GM23338 (cell line): ENCODE measurements at regions not wholly inside any gene's neighbourhood (a gene's known extent, or its start where the extent isn't known, plus 50 kb on each side); places are given as distances from the start of the nearest gene placed in this dataset.

ENCODE experiments used
- ATAC-seq: fragments of 200-7000 bp; cut with Tn5 transposase; 3 replicates; pipeline ENCODE4 v1.9.1; 2020
- DNase-seq: peaks from one replicate; pipeline ENCODE4 v3.0.0-alpha.2; 2015; ENCODE audit warnings: low spot score
- H2AFZ ChIP-seq: fragments of 200-600 bp; sonication (generic); 2 replicates; pipeline ENCODE4 v1.8.0; 2016; ENCODE audit warnings: antibody characterized with exemption, mild to moderate bottlenecking, moderate library complexity
- H3F3A ChIP-seq: fragments of 200-600 bp; sonication (generic); replicated peaks from 2 replicates; pipeline ENCODE4 v1.8.0; 2017; ENCODE audit warnings: antibody characterized with exemption, mixed run types, low read depth
- H3K27ac ChIP-seq: fragments of 200-600 bp; sonication (generic); 2 replicates; pipeline ENCODE4 v1.6.1; 2016; ENCODE audit warnings: low read depth
- H3K27me3 ChIP-seq: fragments of 200-600 bp; sonication (generic); 2 replicates; pipeline ENCODE4 v1.8.0; 2016; ENCODE audit warnings: mild to moderate bottlenecking, mixed run types, moderate library complexity; ENCODE audit not compliant: insufficient read depth
- H3K36me3 ChIP-seq: fragments of 200-600 bp; sonication (generic); 2 replicates; pipeline ENCODE4 v1.8.0; 2016; ENCODE audit warnings: mild to moderate bottlenecking; ENCODE audit not compliant: insufficient read depth
- H3K4me1 ChIP-seq: fragments of 200-600 bp; sonication (generic); 2 replicates; pipeline ENCODE4 v1.8.0; 2016; ENCODE audit warnings: mild to moderate bottlenecking, moderate library complexity; ENCODE audit not compliant: insufficient read depth
- H3K4me2 ChIP-seq: fragments of 200-600 bp; sonication (generic); 2 replicates; pipeline ENCODE4 v1.7.1; 2017; ENCODE audit warnings: mixed run types
- H3K4me3 ChIP-seq: fragments of 200-600 bp; sonication (generic); 2 replicates; pipeline ENCODE4 v1.6.1; 2016; ENCODE audit warnings: mixed run types
- H3K79me2 ChIP-seq: fragments of 200-600 bp; sonication (generic); replicated peaks from 2 replicates; pipeline ENCODE4 v1.8.0; 2017; ENCODE audit warnings: mild to moderate bottlenecking; ENCODE audit not compliant: insufficient read depth
- H3K9me2 ChIP-seq: fragments of 200-600 bp; sonication (generic); 2 replicates; pipeline ENCODE4 v1.8.0; 2017; ENCODE audit not compliant: insufficient read depth
- H4K20me1 ChIP-seq: fragments of 200-600 bp; sonication (generic); replicated peaks from 2 replicates; pipeline ENCODE4 v1.8.0; 2017; ENCODE audit warnings: mild to moderate bottlenecking; ENCODE audit not compliant: insufficient read depth
- H3K27ac Mint-ChIP-seq: 2 replicates; pipeline ENCODE4 v1.8.0; 2020; ENCODE audit warnings: inconsistent platforms, mild to moderate bottlenecking, moderate library complexity, mixed read lengths
- H3K27me3 Mint-ChIP-seq: 3 replicates; pipeline ENCODE4 v1.8.0; 2022; ENCODE audit warnings: low read depth, mild to moderate bottlenecking, moderate library complexity, mixed read lengths, inconsistent platforms; ENCODE audit not compliant: insufficient read depth, poor library complexity
- H3K36me3 Mint-ChIP-seq: 3 replicates; pipeline ENCODE4 v1.8.0; 2021; ENCODE audit warnings: low read depth, mild to moderate bottlenecking, inconsistent platforms, moderate library complexity, mixed read lengths
- H3K4me1 Mint-ChIP-seq: 3 replicates; pipeline ENCODE4 v1.8.0; 2020; ENCODE audit warnings: mild to moderate bottlenecking, inconsistent platforms, mixed read lengths
- H3K4me3 Mint-ChIP-seq: 3 replicates; pipeline ENCODE4 v1.8.0; 2021; ENCODE audit warnings: moderate library complexity, mild to moderate bottlenecking, inconsistent platforms, mixed read lengths
- H3K9me3 Mint-ChIP-seq: 3 replicates; pipeline ENCODE4 v1.8.0; 2020; ENCODE audit warnings: moderate library complexity, mild to moderate bottlenecking, inconsistent platforms, mixed read lengths
- CREB1 ChIP-seq: fragments of 250-450 bp; sonication (Bioruptor Pico); IDR thresholded peaks from 2 replicates; pipeline ENCODE4 v1.5.0; 2020; ENCODE audit warnings: low read depth, mild to moderate bottlenecking, moderate library complexity
- CTCF ChIP-seq, 2 experiments: fragments of 200-600 bp in 1 of 2; sonication (generic) in 1 of 2; conservative IDR thresholded peaks; 2 replicates each; pipeline versions ENCODE4 v1.5.1 to v1.6.1; 2016 to 2017; ENCODE audit warnings: antibody characterized with exemption in 2 of 2, low read depth in 2 of 2, mild to moderate bottlenecking in 2 of 2, moderate library complexity in 1 of 2
- EZH2 ChIP-seq: fragments of 200-600 bp; sonication (generic); IDR thresholded peaks from one replicate; pipeline ENCODE4 v1.8.0; 2017; ENCODE audit warnings: antibody characterized with exemption, mild to moderate bottlenecking, low read depth; ENCODE audit not compliant: unreplicated experiment
- EZH2phosphoT487 ChIP-seq: fragments of 200-600 bp; sonication (generic); IDR thresholded peaks from one replicate; pipeline ENCODE4 v1.8.1; 2018; ENCODE audit warnings: antibody characterized with exemption; ENCODE audit not compliant: unreplicated experiment
- JUNB ChIP-seq: IDR thresholded peaks from one replicate; pipeline ENCODE4 v1.6.1; 2016; ENCODE audit warnings: antibody characterized with exemption; ENCODE audit not compliant: unreplicated experiment
- NANOG ChIP-seq: IDR thresholded peaks from 2 replicates; pipeline ENCODE4 v1.6.1; 2016; ENCODE audit warnings: antibody characterized with exemption, borderline replicate concordance
- POLR2AphosphoS5 ChIP-seq: IDR thresholded peaks from 2 replicates; pipeline ENCODE4 v1.6.1; 2016; ENCODE audit warnings: antibody characterized with exemption, low read depth
- REST ChIP-seq: IDR thresholded peaks from one replicate; pipeline ENCODE4 v1.6.1; 2018; ENCODE audit warnings: antibody characterized with exemption; ENCODE audit not compliant: unreplicated experiment
- STAT1 ChIP-seq: IDR thresholded peaks from one replicate; pipeline ENCODE4 v1.6.1; 2016; ENCODE audit warnings: antibody characterized with exemption; ENCODE audit not compliant: unreplicated experiment
- ZNF114 ChIP-seq: fragments of 250-450 bp; sonication (Bioruptor Pico); IDR thresholded peaks from 2 replicates; pipeline ENCODE4 v1.5.0; 2020; ENCODE audit warnings: mild to moderate bottlenecking, moderate library complexity
- ZNF331 ChIP-seq: fragments of 250-450 bp; sonication (Bioruptor Pico); IDR thresholded peaks from 2 replicates; pipeline ENCODE4 v1.5.0; 2020; ENCODE audit warnings: low read depth, mild to moderate bottlenecking, moderate library complexity
- ZNF462 ChIP-seq: fragments of 250-450 bp; sonication (Bioruptor Pico); IDR thresholded peaks from 2 replicates; pipeline ENCODE4 v1.5.0; 2020; ENCODE audit warnings: mild to moderate bottlenecking, moderate library complexity

GRCh38 chr12:58481811-58482210 lies 438.5 kb downstream of the LRIG3 start:
- Histone ChIP-seq H3K27ac (no peak overlapping the region), H4K20me1 (no peaks in the 10 kb centered on the region), H3K9me2 (no peaks in the 10 kb centered on the region; the same call in none of the 2 replicates), H3K79me2 (no peaks in the 10 kb centered on the region), H3K27me3 (no peaks in the 10 kb centered on the region), H3F3A (no peaks in the 10 kb centered on the region), H3K4me2 (peak overlapping the region; percentile 49), H3K36me3 (0 out of 2 replicates have a peak, but pooled peaks cover 5% of the 10 kb centered on the region), H2AFZ (no peak overlapping the region), H3K4me1 (peaks cover 22% of the 10 kb centered on the region), H3K4me3 (0 out of 2 replicates have a peak overlapping the region, but pooled peaks have one; percentile 26)
- TF ChIP-seq EZH2phosphoT487 (no peak), ZNF462 (no peak), ZNF331 (CRISPR knock-in tag) (no peak), ZNF114 (no peak), REST (no peak), STAT1 (no peak), CTCF (conservative IDR thresholded peaks at IDR 0.05; ENCODE audit: low read depth in 2 of 2) (no peak), NANOG (no peak), POLR2AphosphoS5 (no peak), EZH2 (no peak), CREB1 (CRISPR knock-in tag) (no peak), JUNB (no peak)
- DNase-seq (no peak), ATAC-seq (no peak)
- Mint-ChIP-seq H3K27me3 (peaks cover 3% of the 10 kb centered on the region), H3K27ac (peak overlapping the region; percentile 15), H3K36me3 (peaks cover 11% of the 10 kb centered on the region; the same call in 2 of the 3 replicates), H3K4me3 (no peak overlapping the region), H3K9me3 (peaks cover 12% of the 10 kb centered on the region), H3K4me1 (peaks cover 21% of the 10 kb centered on the region)
